K562 (cell line): ENCODE measurements at regions not wholly inside any gene's neighbourhood (a gene's known extent, or its start where the extent isn't known, plus 50 kb on each side); places are given as distances from the start of the nearest gene placed in this dataset.

Experiments used
- CTCF ChIP-seq, 3 experiments: IDR thresholded peaks in 2 of 3; conservative IDR thresholded peaks in 1 of 3; 2 replicates each; pipeline ENCODE4 v1.5.1; 2011 to 2012; ENCODE audit warnings: low read length in 3 of 3, mild to moderate bottlenecking in 3 of 3, control low read depth in 2 of 3, improper control_type of control experiment in 1 of 3, inconsistent platforms in 1 of 3, low read depth in 1 of 3, mixed read lengths in 1 of 3, moderate library complexity in 1 of 3; ENCODE audit not compliant: insufficient read depth in 2 of 3
- RAD21 ChIP-seq, 2 experiments: fragments of 250-450 bp in 1 of 2; fragments of 450-650 bp in 1 of 2; sonication (Bioruptor Pico) in 1 of 2; formaldehyde crosslinking in 1 of 2; IDR thresholded peaks in 1 of 2; conservative IDR thresholded peaks in 1 of 2; 2 replicates each; pipeline versions ENCODE4 v1.4.0 to v1.8.0; 2020 to 2022; ENCODE audit warnings: mild to moderate bottlenecking in 2 of 2, moderate library complexity in 1 of 2
- ZNF57 ChIP-seq: fragments of 450-650 bp; formaldehyde crosslinking; IDR thresholded peaks from 2 replicates; pipeline ENCODE4 v1.4.0; 2020; ENCODE audit warnings: mild to moderate bottlenecking, moderate library complexity
- TF ChIP-seq, protein P1 (sequence below): fragments of 200-600 bp; sonication (generic); IDR thresholded peaks from one replicate; pipeline ENCODE4 v1.6.1; 2012; ENCODE audit warnings: mild to moderate bottlenecking, low read depth, low read length, inconsistent platforms

DNA sequence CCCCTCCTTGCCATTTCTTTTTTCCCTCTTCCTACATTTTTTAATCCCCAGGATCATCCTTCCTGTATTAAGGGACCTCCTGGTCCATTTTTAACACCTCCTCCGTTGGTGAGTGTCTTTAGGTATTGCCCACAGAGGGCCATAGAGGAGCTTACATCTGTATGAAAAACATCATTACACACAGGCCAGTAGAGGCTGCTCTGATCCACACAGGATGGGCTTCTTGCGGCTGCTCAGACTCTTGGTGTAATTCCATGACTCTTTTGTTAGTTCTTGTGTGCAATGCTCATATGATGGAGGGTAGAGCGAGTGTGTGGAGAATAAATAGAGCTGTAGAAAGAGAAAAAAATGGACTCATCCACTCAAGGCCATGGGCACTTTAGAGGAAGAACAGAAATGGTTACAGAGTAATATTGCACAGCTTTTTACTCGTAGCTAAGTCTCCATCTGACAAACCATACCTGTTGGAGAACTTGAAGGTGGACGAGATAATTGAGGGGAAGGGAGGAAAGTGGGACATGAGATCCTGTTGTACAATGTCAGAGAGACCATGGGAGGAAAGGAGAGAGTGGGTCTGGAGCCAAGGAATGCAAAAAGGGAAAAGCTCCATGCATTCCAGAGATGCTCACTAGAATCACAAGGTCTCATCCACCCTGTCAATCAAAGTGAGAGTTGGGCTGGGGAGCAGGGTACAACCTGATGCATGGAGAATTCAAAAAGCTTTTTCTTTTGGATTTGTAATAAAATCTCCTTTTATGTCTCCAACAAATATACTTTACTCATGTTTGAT is 129.7 kb upstream of the TNP1 start (continued):
- TF ChIP-seq, protein P1, sequence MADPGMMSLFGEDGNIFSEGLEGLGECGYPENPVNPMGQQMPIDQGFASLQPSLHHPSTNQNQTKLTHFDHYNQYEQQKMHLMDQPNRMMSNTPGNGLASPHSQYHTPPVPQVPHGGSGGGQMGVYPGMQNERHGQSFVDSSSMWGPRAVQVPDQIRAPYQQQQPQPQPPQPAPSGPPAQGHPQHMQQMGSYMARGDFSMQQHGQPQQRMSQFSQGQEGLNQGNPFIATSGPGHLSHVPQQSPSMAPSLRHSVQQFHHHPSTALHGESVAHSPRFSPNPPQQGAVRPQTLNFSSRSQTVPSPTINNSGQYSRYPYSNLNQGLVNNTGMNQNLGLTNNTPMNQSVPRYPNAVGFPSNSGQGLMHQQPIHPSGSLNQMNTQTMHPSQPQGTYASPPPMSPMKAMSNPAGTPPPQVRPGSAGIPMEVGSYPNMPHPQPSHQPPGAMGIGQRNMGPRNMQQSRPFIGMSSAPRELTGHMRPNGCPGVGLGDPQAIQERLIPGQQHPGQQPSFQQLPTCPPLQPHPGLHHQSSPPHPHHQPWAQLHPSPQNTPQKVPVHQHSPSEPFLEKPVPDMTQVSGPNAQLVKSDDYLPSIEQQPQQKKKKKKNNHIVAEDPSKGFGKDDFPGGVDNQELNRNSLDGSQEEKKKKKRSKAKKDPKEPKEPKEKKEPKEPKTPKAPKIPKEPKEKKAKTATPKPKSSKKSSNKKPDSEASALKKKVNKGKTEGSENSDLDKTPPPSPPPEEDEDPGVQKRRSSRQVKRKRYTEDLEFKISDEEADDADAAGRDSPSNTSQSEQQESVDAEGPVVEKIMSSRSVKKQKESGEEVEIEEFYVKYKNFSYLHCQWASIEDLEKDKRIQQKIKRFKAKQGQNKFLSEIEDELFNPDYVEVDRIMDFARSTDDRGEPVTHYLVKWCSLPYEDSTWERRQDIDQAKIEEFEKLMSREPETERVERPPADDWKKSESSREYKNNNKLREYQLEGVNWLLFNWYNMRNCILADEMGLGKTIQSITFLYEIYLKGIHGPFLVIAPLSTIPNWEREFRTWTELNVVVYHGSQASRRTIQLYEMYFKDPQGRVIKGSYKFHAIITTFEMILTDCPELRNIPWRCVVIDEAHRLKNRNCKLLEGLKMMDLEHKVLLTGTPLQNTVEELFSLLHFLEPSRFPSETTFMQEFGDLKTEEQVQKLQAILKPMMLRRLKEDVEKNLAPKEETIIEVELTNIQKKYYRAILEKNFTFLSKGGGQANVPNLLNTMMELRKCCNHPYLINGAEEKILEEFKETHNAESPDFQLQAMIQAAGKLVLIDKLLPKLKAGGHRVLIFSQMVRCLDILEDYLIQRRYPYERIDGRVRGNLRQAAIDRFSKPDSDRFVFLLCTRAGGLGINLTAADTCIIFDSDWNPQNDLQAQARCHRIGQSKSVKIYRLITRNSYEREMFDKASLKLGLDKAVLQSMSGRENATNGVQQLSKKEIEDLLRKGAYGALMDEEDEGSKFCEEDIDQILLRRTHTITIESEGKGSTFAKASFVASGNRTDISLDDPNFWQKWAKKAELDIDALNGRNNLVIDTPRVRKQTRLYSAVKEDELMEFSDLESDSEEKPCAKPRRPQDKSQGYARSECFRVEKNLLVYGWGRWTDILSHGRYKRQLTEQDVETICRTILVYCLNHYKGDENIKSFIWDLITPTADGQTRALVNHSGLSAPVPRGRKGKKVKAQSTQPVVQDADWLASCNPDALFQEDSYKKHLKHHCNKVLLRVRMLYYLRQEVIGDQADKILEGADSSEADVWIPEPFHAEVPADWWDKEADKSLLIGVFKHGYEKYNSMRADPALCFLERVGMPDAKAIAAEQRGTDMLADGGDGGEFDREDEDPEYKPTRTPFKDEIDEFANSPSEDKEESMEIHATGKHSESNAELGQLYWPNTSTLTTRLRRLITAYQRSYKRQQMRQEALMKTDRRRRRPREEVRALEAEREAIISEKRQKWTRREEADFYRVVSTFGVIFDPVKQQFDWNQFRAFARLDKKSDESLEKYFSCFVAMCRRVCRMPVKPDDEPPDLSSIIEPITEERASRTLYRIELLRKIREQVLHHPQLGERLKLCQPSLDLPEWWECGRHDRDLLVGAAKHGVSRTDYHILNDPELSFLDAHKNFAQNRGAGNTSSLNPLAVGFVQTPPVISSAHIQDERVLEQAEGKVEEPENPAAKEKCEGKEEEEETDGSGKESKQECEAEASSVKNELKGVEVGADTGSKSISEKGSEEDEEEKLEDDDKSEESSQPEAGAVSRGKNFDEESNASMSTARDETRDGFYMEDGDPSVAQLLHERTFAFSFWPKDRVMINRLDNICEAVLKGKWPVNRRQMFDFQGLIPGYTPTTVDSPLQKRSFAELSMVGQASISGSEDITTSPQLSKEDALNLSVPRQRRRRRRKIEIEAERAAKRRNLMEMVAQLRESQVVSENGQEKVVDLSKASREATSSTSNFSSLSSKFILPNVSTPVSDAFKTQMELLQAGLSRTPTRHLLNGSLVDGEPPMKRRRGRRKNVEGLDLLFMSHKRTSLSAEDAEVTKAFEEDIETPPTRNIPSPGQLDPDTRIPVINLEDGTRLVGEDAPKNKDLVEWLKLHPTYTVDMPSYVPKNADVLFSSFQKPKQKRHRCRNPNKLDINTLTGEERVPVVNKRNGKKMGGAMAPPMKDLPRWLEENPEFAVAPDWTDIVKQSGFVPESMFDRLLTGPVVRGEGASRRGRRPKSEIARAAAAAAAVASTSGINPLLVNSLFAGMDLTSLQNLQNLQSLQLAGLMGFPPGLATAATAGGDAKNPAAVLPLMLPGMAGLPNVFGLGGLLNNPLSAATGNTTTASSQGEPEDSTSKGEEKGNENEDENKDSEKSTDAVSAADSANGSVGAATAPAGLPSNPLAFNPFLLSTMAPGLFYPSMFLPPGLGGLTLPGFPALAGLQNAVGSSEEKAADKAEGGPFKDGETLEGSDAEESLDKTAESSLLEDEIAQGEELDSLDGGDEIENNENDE, result no peak
- TF ChIP-seq RAD21 (CRISPR knock-in tag; conservative IDR thresholded peaks at IDR 0.05 in 1 of 2, IDR thresholded peaks at IDR 0.05 in 1 of 2), result peak in 1 of 2 experiments; percentile 55; a peak in 2 of 4 replicates
- peak; percentile 26 to 57 (median 50); a peak in 5 of 6 replicates for TF ChIP-seq CTCF (IDR thresholded peaks at IDR 0.05 in 2 of 3, conservative IDR thresholded peaks at IDR 0.05 in 1 of 3; ENCODE audit: insufficient read depth in 2 of 3, low read depth in 1 of 3, low read length in 3 of 3)
- no peak for TF ChIP-seq ZNF57
- TF ChIP-seq, all 486 proteins: peak for 4
